ENCODE measurements at regions not wholly inside any gene's neighbourhood (a gene's known extent, or its start where the extent isn't known, plus 50 kb on each side); places are given as distances from the start of the nearest gene placed in this dataset.

DNA sequence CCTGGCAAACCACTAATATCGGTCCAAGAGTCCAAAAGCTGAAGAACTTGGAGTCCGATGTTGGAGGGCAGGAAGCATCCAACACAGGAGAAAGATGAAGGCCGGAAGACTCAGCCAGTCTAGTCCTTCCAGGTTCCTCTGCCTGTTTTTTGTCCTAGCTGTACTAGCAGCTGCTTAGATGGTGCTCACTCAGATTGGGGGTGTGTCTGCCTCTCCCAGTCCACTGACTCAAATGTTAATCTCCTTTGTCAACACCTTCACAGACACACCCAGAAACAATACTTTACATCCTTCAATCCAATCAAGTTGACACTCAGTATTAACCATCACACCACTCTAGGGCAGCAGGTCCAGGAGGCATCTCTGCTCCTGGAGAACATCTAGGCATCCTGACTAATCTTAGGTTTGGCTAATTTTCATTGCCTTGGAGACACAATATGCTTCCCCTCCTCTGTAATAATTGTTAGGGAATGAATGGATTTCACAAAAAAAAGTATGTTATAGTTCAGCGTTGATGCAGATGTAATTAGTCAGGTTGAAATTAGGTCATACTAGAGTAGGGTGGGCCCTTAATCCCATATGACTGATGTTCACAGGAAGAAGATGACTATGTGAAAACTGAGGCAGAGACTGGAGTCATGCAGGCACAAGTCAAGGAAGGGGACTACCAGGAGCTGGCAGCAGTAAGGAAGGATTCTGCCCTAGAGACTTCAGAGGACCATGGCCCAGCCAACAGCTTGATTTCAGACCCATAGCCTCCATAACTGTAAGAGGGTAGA, 183.4 kb downstream of the RBM26 start:
- intact Hi-C loops (cut with micrococcal nuclease; ENCODE audit: unreplicated experiment) (no loop called here), in situ Hi-C loops (cut with HindIII; ENCODE audit: extremely low pct_ligation_motif_present, low pct_unique_long_range_greater_than_20kb) (no loop called here)
- Histone ChIP-seq H3K36me3 (replicated peaks in 1 of 2; ENCODE audit: control insufficient read depth in 1 of 2, insufficient read depth in 2 of 2, low read length in 2 of 2) (no peaks in the 10 kb centered on the region), H3K4me3 (replicated peaks in 1 of 3; ENCODE audit: insufficient read depth in 1 of 3, low read depth in 2 of 3, low read length in 3 of 3) (no peak overlapping the region), H3K9ac (ENCODE audit: insufficient read depth, low read depth, low read length) (no peak overlapping the region), H2AFZ (ENCODE audit: low read length) (no peak overlapping the region), H3K27me3 (ENCODE audit: control insufficient read depth in 1 of 2, insufficient read depth in 2 of 2, low read length in 2 of 2) (peaks cover 0 to 2% of the 10 kb centered on the region in 2 experiments; a peak in 1 of 5 replicates), H3K4me2 (ENCODE audit: low read depth, low read length) (no peak overlapping the region), H3K27ac (ENCODE audit: extremely low read length, insufficient read depth, low read length) (no peak overlapping the region), H4K20me1 (ENCODE audit: insufficient read depth, low read length) (no peaks in the 10 kb centered on the region), H3K79me2 (ENCODE audit: insufficient read depth, low read length) (no peaks in the 10 kb centered on the region), H3K4me1 (ENCODE audit: insufficient read depth, low read length) (no peaks in the 10 kb centered on the region), H3K9me3 (ENCODE audit: low read length) (no peaks in the 10 kb centered on the region)
- WGBS (ENCODE audit: low lambda C conversion rate): 43% methylated on average over 2 of the region's 4 CpGs
- POLR2A ChIA-PET: no interaction called here
- no peak for ATAC-seq
- BruUV-seq (replicated peaks): no TSS peak
- no peak for DNase-seq (ENCODE audit: low spot score)
- TF ChIP-seq SMARCE1 (IDR thresholded peaks at IDR 0.05; ENCODE audit: borderline replicate concordance) (no peak), NR2F2 (IDR thresholded peaks at IDR 0.05; ENCODE audit: borderline replicate concordance, low read depth) (no peak), ZNF235 (CRISPR knock-in tag; IDR thresholded peaks at IDR 0.05; ENCODE audit: borderline replicate concordance) (no peak), ZNF737 (CRISPR knock-in tag; IDR thresholded peaks at IDR 0.05; ENCODE audit: borderline replicate concordance) (no peak), MAZ (IDR thresholded peaks at IDR 0.05; ENCODE audit: borderline replicate concordance, low read depth, low read length) (no peak), MAZ (CRISPR knock-in tag; IDR thresholded peaks at IDR 0.05; ENCODE audit: low read depth) (no peak), RFX3 (CRISPR knock-in tag; IDR thresholded peaks at IDR 0.05) (no peak), MTA3 (CRISPR knock-in tag; IDR thresholded peaks at IDR 0.05) (no peak)
- TF ChIP-seq, protein P1, sequence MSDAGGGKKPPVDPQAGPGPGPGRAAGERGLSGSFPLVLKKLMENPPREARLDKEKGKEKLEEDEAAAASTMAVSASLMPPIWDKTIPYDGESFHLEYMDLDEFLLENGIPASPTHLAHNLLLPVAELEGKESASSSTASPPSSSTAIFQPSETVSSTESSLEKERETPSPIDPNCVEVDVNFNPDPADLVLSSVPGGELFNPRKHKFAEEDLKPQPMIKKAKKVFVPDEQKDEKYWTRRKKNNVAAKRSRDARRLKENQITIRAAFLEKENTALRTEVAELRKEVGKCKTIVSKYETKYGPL (CRISPR knock-in tag; IDR thresholded peaks at IDR 0.05): no peak
- TF ChIP-seq, protein P2, sequence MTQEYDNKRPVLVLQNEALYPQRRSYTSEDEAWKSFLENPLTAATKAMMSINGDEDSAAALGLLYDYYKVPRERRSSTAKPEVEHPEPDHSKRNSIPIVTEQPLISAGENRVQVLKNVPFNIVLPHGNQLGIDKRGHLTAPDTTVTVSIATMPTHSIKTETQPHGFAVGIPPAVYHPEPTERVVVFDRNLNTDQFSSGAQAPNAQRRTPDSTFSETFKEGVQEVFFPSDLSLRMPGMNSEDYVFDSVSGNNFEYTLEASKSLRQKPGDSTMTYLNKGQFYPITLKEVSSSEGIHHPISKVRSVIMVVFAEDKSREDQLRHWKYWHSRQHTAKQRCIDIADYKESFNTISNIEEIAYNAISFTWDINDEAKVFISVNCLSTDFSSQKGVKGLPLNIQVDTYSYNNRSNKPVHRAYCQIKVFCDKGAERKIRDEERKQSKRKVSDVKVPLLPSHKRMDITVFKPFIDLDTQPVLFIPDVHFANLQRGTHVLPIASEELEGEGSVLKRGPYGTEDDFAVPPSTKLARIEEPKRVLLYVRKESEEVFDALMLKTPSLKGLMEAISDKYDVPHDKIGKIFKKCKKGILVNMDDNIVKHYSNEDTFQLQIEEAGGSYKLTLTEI (CRISPR knock-in tag; conservative IDR thresholded peaks at IDR 0.05): no peak
- TF ChIP-seq, protein P3, sequence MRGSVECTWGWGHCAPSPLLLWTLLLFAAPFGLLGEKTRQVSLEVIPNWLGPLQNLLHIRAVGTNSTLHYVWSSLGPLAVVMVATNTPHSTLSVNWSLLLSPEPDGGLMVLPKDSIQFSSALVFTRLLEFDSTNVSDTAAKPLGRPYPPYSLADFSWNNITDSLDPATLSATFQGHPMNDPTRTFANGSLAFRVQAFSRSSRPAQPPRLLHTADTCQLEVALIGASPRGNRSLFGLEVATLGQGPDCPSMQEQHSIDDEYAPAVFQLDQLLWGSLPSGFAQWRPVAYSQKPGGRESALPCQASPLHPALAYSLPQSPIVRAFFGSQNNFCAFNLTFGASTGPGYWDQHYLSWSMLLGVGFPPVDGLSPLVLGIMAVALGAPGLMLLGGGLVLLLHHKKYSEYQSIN (CRISPR knock-in tag; IDR thresholded peaks at IDR 0.05; ENCODE audit: borderline replicate concordance): no peak
- FAIRE-seq: no peak
- CTCF ChIA-PET (ENCODE audit: low intra/inter-chr PET ratio, low total read pairs): no interaction called here
